Ecto neural progenitor cell (in vitro differentiated cells): ENCODE measurements at regions not wholly inside any gene's neighbourhood (a gene's known extent, or its start where the extent isn't known, plus 50 kb on each side); places are given as distances from the start of the nearest gene placed in this dataset.
A peak's percentile ranks its signal among the peaks of the same experiment; 100 is the strongest.

ENCODE experiments used
- DNase-seq: peaks from one replicate; pipeline ENCODE4 v3.0.0-alpha.2; 2018; ENCODE audit warnings: low spot score

- no peak for DNase-seq
Measured at GRCh38 chr14:38839694-38840365, 263.2 kb downstream of the SEC23A start.

DNA sequence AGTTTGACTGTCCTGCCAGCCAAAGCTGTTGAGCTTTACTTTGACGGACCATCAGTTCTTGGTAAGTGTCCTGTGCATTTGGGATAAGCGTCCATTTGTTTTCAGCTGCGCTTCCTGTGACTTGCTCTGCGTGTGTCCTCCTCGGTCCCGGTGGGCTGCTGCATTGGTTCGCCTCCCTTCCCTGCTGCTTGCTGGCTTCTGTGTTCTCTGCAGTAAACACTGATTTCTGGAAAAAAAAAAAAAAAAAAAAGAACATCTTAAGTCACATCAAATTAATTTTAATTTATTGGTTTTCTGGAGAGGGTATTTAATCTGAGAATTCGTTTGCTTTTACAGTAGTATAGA is 264.1 kb downstream of the SEC23A start:
- DNase-seq: no peak

DNA sequence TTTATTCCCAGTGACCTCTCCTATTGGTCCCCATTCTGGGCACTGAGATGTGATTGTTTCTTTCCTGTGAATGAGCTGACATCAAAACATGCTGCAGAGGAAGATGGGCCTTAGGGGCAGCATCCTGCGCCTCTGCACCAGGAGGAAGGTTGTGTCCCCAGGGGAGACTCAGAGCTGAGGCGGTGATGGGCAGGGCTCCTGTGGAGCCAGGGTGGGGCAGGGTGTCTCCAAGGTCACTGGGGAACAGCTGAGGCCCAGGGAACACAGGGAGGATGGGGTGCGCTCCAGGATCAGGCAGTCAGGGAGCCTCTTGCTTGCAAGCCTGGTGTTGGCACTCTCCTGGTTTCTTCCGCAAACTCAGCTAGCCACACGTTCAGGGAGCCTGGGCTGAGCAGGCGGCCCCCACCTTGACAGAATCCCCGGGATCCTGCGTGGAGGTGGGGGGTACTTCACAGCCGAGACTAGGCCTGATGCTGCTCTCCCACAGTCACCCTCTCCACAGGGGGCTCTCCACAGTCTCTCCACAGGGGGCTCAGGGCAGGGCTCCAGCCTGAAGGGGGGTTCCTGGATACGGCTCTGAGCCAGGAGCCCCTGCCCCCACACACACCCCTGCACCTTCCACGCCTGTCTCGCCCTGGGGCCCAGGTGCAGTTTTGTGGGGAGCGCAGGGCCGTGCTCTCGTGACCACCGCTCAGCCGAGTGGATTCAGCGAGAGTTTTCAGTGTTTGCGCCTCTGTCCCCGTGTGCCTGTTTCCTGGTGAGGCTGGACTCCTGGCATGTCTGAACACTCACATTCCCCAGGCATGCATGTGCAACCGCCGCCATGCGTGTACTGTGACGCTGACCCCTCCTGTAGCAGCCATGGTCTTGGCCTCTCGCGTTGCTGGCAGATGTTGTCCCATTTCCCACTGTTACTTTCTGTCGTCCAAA is 264.7 kb downstream of the SEC23A start:
- DNase-seq: no peak

- DNase-seq: no peak
Measured at GRCh38 chr14:38837343-38838048, 265.5 kb downstream of the SEC23A start.

DNA sequence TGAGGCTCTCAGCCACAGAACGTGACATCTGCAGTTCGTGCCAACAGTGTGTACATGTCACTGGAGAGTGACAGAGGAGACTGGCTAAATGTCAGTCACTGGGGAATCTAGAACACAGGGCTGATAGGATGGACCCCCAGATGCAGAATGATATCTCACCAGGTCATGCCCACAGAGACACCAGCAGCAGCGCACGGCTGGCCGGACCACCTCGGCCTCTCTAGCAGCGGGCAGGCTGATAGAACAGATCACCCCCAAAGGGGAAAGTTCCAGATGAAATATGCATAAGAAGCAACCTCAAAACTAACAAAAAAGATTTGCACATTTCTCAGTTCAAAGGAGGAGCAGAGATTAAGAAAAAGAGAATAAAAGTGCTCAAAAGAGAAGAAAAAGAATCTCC is 266.5 kb downstream of the SEC23A start:
- DNase-seq: no peak

- DNase-seq: no peak
Measured at GRCh38 chr14:38835874-38836273, 267.2 kb downstream of the SEC23A start.

DNA sequence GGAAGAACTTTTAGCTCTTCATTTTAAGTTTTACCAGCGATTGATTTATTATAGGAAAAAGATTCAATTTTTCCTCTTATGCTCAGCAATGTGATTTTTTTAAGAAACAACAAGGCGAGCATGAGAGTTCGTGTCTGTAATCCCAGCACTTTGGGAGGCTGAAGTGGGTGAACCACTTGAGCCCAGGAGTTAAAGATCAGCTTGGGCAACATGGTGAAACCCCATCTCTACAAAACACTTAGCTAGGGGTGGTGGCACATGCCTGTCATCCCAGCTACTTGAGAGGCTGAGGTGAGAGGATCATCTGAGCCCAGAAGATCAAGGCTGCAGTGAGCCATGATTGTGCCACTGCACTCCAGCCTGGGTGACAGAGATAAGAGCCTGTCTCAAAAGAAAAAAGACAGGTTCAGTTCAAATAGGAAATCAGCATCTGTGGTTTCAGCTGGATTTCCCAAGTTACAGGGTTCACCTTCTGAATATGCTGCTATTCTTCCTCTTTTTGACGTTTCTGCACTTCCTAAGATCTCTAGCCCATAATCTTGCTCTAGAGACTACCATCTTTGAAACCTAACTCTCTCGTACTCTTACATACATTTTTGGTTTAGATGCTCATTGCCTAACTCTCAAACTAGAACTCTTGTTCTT is 274.7 kb downstream of the SEC23A start:
- DNase-seq: no peak

DNA sequence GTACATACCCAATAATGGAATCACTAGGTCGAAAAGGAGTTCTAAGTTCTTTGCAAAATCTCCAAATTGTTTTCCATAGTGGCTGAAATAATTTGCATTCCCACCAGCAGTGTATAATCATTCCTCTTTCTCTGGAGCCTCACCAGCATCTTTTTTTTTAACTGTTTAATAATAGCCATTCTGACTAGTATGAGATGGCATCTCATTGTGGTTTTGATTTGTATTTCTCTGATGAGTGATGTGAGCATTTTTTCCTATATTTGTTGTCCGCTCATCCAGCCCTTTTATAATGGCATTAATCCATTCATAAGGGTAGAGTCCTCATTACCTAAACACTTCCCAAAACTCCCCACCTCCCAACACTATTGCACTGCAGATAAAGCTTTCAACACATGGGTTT is 278.3 kb downstream of the SEC23A start:
- no peak for DNase-seq

- no peak for DNase-seq
Measured at GRCh38 chr14:38818555-38818954, 284.5 kb downstream of the SEC23A start.

GRCh38 chr14:38808734-38809455 is 294.1 kb downstream of the SEC23A start:
- peak; percentile 47 for DNase-seq

DNA sequence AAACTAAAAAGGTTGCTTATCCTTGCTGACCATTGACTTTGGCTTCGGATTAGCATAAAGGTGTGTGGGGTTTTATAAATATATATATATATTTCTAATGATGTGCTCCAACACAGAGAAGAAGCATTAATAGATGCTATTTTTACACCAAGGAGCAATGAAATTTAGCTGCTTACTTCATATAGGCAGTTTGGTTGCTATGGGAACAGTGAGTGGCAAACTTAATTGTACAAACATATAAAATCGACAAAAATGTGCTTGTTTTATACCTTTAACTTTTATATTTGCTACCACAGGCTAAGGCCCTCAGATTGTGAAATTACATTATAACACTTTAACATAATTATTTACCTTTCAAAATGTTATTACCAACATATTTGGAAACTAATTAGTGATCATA is 303.4 kb downstream of the SEC23A start:
- no peak for DNase-seq

- no peak for DNase-seq
Measured at GRCh38 chr14:38794677-38795076, 308.4 kb downstream of the SEC23A start.

DNA sequence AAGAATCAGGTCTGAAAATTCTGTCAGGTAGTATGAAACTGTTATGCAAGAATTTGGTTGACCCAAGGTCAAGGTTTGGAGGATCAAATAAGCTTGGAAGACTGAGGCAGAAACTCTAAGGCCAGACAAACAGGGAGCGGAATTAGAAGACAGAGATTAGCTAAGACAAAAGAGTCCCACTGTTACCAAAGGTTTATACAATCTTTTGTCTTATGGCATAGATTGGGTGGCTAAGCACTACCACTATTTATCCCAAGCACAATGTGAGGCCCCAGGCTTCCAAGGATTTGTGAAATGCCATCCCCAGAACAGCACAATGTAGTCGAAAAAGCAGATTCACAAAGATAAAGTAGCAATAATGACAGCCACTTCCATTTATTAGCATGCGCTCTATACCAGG is 311.2 kb downstream of the SEC23A start:
- DNase-seq: no peak

GRCh38 chr14:38790916-38791315 is 312.1 kb downstream of the SEC23A start:
- DNase-seq: no peak

DNA sequence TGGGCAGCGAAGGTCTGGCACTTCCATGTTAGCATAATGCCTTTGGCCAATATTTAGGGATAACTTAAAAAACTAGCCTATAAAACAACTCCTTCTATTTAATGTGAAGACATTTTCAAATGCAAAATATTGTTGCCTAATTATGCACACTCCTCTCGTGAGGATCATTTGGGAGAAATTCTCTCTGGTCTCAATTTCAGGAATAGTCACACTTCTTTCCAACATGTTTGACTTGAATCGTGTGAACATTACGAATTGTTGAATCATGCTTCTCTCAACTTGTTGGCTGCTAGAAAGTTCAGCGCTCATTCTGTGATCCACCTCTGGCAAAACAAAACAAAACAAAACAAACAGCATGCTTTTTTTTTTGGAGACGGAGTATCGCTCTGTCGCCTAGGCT is 313.2 kb downstream of the SEC23A start:
- DNase-seq: no peak

DNA sequence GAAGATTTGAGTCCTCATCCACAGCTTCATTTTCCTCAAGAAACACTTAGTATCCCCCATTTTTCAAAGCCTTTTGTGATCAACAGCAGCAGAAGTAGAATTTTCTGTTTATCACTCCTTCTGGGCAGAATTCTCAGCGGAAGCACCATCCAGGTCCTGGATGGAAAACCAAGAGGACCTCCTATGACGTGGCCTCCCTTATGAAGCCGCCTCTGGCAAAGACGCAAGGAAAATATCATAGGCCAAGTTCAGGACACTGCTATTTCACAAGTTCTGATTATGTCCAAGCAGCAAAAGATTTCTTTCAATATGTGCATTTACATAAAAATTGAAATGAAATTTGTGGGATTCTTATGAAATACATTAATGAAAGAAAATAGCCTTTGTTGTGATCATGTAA is 315.0 kb downstream of the SEC23A start:
- no peak for DNase-seq

DNA sequence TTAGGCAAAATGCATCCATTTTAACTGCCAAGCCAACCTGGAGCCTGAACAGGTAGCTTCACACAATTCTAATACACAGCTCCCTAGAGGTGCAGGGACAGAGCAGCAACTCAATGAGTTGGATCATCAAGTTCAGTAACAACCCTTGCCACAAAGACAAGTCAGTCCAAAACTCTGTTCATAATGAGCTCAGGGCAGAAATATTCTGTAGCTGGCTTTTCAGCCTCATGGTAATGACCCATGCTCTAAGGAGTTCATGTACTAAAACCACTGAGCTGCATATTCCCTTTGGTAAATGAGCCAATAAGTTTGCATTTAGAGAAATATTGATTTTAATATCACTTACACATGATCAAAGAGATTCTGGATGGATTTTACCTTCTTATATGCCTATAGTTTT is 316.1 kb downstream of the SEC23A start:
- DNase-seq: no peak

DNA sequence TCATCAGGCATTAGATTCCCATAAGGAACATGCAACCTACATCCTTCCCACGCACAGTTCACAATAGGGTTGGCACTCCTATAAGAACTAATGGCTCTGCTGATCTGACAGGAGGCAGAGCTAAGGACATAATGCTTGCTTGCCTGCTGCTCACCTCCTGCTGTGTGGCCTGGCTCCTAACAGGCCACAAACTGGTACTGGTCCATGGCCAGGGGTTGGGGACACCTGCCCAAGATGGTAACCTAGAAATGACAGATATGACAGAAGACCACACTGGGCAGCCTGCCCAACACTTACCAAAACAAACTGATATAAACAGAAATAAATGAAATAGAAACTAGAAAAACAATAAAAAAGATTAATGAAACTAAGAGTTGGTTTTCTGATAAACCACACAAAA is 325.6 kb downstream of the SEC23A start:
- no peak for DNase-seq

DNA sequence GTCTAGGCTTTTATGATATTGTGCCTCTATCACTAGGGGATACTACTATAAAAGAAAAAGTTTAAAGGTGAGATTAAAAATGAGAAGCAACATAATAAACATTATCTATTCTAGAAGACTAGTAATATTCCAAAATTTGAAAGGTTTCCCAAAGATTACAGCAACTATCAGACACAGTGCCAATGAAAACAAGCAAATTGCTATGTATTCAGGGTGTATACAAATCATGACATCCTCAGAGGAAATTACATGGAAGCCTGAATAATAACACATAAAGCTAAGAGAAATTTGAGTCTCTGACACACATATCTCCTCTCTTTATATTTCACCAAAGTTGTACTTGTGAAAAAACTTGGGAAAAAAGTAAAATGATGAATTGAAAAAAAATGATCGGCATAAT is 327.0 kb downstream of the SEC23A start:
- no peak for DNase-seq

DNA sequence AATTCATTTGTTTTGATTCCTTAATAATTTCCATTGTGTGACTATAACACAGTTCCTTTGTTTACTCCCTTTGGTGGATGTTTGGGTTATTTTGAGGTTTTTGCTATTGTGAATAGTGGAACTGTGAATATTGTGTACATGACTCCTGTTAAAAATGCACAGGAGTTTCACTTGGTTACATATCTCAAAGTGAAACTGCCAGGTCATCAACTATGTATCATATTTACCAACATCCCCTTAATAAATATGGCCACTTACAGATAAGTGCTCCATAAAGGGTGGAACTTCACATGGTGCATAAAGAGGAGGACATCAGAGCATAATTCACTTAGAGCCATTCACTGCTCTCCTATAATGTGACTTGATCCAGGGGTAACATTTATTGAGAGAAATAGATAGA is 328.9 kb downstream of the SEC23A start:
- DNase-seq: no peak

DNA sequence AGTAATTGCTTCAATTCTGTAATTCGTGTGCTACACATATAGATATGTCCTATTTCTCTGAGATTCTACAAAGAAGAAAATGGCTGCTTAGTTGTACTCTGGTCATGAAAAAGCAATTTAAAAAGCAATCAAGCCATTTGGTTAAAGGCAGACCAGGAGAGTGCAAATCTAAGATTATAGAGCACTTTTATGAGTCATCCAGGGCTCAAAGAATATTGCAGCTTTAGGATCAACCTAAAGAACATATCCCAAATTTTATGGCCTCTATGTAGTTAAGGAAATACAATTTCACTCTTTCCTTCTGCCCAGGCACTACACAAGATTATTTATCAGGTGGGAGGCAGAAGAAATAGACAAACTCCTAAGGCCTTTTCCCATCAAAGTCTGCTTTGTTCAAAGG is 332.8 kb downstream of the SEC23A start:
- DNase-seq: no peak

- no peak for DNase-seq
Measured at GRCh38 chr14:38762845-38763244, 340.2 kb downstream of the SEC23A start.
